ENCODE measurements at regions not wholly inside any gene's neighbourhood (a gene's known extent, or its start where the extent isn't known, plus 50 kb on each side); places are given as distances from the start of the nearest gene placed in this dataset.

GRCh38 chr13:106096661-106097092 lies 438.8 kb downstream of the EFNB2 start:
- Histone ChIP-seq H3K4me2 (ENCODE audit: low read depth, low read length) (no peak overlapping the region), H2AK9ac (replicated peaks; ENCODE audit: low read depth, low read length, poor library complexity) (no peak overlapping the region), H3K56ac (ENCODE audit: extremely low read depth, insufficient read depth, low read length) (no peak overlapping the region), H4K91ac (ENCODE audit: insufficient read depth, low read depth, low read length) (no peak overlapping the region), H2AK5ac (ENCODE audit: low read depth, low read length) (no peak overlapping the region), H4K8ac (ENCODE audit: low read depth in 2 of 2, low read length in 2 of 2) (no peak overlapping the region), H3K9ac (ENCODE audit: low read depth, low read length) (no peak overlapping the region), H3K9me3 (ENCODE audit: control insufficient read depth, insufficient read depth, low read length) (no peaks in the 10 kb centered on the region), H3K4me1 (ENCODE audit: control insufficient read depth, insufficient read depth, low read length) (no peaks in the 10 kb centered on the region; the same call in 1 of the 2 replicates), H3K79me1 (ENCODE audit: low read depth in 1 of 2, low read length in 2 of 2) (no peaks in the 10 kb centered on the region), H3K4ac (ENCODE audit: low read depth, low read length) (no peak overlapping the region; the same call in 1 of the 2 replicates), H4K20me1 (ENCODE audit: insufficient read depth, low read length) (no peaks in the 10 kb centered on the region), H2BK120ac (ENCODE audit: low read depth, low read length) (no peak overlapping the region), H3K36me3 (ENCODE audit: control insufficient read depth, insufficient read depth, low read length) (no peaks in the 10 kb centered on the region), H2AFZ (replicated peaks; ENCODE audit: low read length, poor library complexity) (no peak overlapping the region), H3K4me3 (ENCODE audit: insufficient read depth, low read depth, low read length) (no peak overlapping the region), H3K18ac (ENCODE audit: low read depth, low read length) (no peak overlapping the region), H3K9me1 (ENCODE audit: insufficient read depth, low read length) (no peaks in the 10 kb centered on the region), H4K5ac (ENCODE audit: low read depth, low read length) (no peak overlapping the region; the same call in 1 of the 2 replicates), H2BK15ac (ENCODE audit: low read depth, low read length) (no peak overlapping the region), H3K27ac (ENCODE audit: insufficient read depth, low read length) (no peak overlapping the region), H3K14ac (replicated peaks; ENCODE audit: low read depth, low read length) (peak overlapping the region; percentile 50; the same call in 1 of the 2 replicates), H2BK5ac (ENCODE audit: low read depth, low read length, poor library complexity, severe bottlenecking) (no peak overlapping the region), H3K27me3 (ENCODE audit: control insufficient read depth, insufficient read depth, low read length) (no peaks in the 10 kb centered on the region), H2BK20ac (ENCODE audit: low read depth, low read length) (peak overlapping the region; percentile 41; the same call in 1 of the 2 replicates), H3K23ac (ENCODE audit: low read depth, low read length) (no peak overlapping the region)
- ATAC-seq (ENCODE audit: low read depth) = no peak
- ChIA-PET POLR2A (ENCODE audit: unreplicated experiment) (no interaction called here), CTCF (no interaction called here)
- dilution Hi-C loops (cut with HindIII; ENCODE audit: low sequenced_read_pairs, unreplicated experiment) (no loop called here), intact Hi-C loops (cut with micrococcal nuclease) (no loop called here), in situ Hi-C loops (cut with MboI; ENCODE audit: low sequenced_read_pairs) (loop anchor here (25.0 kb wide), 1 partner anchor 416 kb away; no protein-coding TSS in a partner anchor)
- BruUV-seq (replicated peaks) = no TSS peak
- DNase-seq = no peak
- no CpG with 5 or more reads among the region's 4 CpGs for WGBS, 2 experiments (ENCODE audit: extremely low coverage in 2 of 2, insufficient read length in 1 of 2)
- TF ChIP-seq POLR2A (IDR thresholded peaks at IDR 0.05; ENCODE audit: low read depth, low read length) = no peak

Data from IMR-90 (cell line).